GM12891 (cell line): ENCODE measurements at regions not wholly inside any gene's neighbourhood (a gene's known extent, or its start where the extent isn't known, plus 50 kb on each side); places are given as distances from the start of the nearest gene placed in this dataset.

ENCODE experiments used
- PAX5 ChIP-seq: IDR thresholded peaks from 2 replicates; pipeline ENCODE4 v1.6.1; 2011; ENCODE audit warnings: low read length, moderate library complexity, mild to moderate bottlenecking; ENCODE audit not compliant: insufficient read depth, severe bottlenecking
- POLR2A ChIP-seq: IDR thresholded peaks from 2 replicates; pipeline ENCODE4 v1.6.1; 2011; ENCODE audit warnings: low read depth, low read length, control low read depth
- POLR2AphosphoS5 ChIP-seq: IDR thresholded peaks from 2 replicates; pipeline ENCODE4 v1.6.1; 2011; ENCODE audit warnings: low read depth, low read length, control low read depth
- POU2F2 ChIP-seq: IDR thresholded peaks from 2 replicates; pipeline ENCODE4 v1.6.1; 2011; ENCODE audit warnings: low read depth, mild to moderate bottlenecking, control low read depth, low read length, moderate library complexity
- TAF1 ChIP-seq: IDR thresholded peaks from 2 replicates; pipeline ENCODE4 v1.6.1; 2011; ENCODE audit warnings: low read depth, low read length, control low read depth

- no peak for TF ChIP-seq POLR2A
- TF ChIP-seq POLR2AphosphoS5 = no peak
- TF ChIP-seq TAF1 = no peak
- TF ChIP-seq POU2F2 = no peak
- TF ChIP-seq PAX5 = no peak
Measured at GRCh38 chr15:56794165-56794552, 60.9 kb upstream of the ZNF280D start.
